ENCODE measurements at regions not wholly inside any gene's neighbourhood (a gene's known extent, or its start where the extent isn't known, plus 50 kb on each side); places are given as distances from the start of the nearest gene placed in this dataset.

DNA sequence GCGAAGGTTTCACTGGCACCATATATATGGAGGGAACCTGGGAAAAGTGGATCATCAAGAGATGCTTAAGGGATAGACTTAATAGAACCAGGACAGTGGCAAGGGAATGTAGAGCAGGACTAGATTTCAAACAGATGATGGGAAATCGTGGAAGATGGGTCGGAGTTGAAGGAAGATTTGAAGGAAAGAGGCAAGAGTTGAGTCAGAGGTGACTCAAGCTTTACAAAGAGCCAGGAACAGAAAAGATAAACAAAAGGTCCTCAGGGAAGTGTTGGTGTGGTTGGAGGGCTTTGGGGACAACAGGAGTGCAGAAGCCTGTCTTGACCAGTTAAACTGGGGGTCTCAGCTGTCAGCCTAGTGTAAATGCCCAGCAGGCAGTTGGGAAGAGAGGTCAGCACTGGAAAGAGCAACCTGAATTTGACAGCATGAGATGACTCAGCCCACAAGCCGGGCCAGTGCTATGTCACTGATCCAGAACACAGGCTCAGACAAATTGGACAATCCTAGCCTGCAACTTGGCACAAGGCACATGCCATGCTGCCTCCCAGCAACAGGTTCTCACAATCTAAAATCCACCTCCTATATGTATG is 230.5 kb downstream of the IDS start:
- Mint-ChIP-seq H3K4me3 (no peak overlapping the region), H3K36me3 (ENCODE audit: low read depth) (no peaks in the 10 kb centered on the region), H3K4me1 (no peaks in the 10 kb centered on the region), H3K9me3 (ENCODE audit: low read depth) (no peaks in the 10 kb centered on the region), H3K27ac (no peak overlapping the region), H3K27me3 (peaks cover 14% of the 10 kb centered on the region)
- ChIA-PET POLR2A (no interaction called here), CTCF (no interaction called here)
- DNase-seq (no peak), ATAC-seq (no peak)
- intact Hi-C loops (cut with DNase I, micrococcal nuclease) = loop anchor here in 1 of 2 experiments (10.0 kb wide), 1 partner anchor 660 kb away; no protein-coding TSS in a partner anchor

- Mint-ChIP-seq H3K4me1 (peaks cover 15% of the 10 kb centered on the region), H3K27ac (no peak overlapping the region), H3K36me3 (ENCODE audit: low read depth) (no peaks in the 10 kb centered on the region), H3K9me3 (ENCODE audit: low read depth) (no peaks in the 10 kb centered on the region), H3K27me3 (peaks cover 14% of the 10 kb centered on the region), H3K4me3 (no peak overlapping the region)
- POLR2A ChIA-PET = no interaction called here
- DNase-seq (no peak), ATAC-seq (no peak)
- intact Hi-C loops (cut with DNase I, micrococcal nuclease) = loop anchor here in 1 of 2 experiments (10.0 kb wide), 1 partner anchor 658 kb away; no protein-coding TSS in a partner anchor
- CTCF ChIA-PET = no interaction called here
Observed at GRCh38 chrX:149272690-149273463, 232.2 kb downstream of the IDS start.

DNA sequence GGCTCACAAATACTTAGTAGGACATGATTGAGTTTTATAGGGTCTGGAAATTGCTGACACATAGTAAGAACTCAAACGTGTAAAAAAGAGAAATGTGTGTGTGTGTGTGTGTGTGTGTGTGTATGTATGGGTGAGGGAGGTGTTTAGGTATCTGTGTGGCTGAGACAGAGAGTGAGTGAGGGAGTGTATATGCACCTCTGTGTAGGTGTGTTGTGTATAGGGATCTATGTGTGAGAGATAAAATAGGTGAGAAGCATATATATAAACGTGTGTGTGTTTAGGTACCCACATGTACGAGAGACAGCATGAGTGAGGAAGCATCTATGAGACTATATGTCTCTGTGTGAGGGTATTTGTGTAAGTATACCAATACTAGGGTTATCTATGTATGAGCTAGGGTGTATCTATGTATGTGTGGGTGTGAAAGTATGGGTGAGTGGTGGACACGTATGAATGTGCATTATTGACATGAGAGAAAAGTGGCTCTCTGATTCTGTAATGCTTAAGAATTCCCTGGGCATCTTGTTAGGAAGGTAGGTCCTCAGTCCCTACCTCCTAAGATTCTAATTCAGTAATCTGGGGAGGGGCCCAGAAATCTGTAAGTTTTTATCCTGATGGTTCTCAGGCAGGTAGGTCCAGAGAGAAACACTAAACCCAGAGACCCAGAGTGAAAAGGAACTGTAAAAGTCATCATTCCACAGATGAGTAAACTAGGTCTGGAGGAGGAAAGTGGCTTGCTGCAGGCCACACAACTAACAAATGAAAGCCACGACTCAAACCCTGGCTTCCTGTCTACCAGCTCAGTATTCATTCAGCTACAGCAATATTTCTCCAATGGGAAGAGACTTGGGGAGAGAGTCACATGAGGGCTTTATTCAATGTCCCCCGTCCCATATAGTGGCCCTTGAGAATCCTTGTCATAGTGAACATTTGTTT is 237.0 kb downstream of the IDS start:
- no peaks in the 10 kb centered on the region for H3K9me3 Mint-ChIP-seq (ENCODE audit: low read depth)
- peaks cover 15% of the 10 kb centered on the region for H3K27me3 Mint-ChIP-seq
- no peak overlapping the region for H3K4me3 Mint-ChIP-seq
- H3K4me1 Mint-ChIP-seq = peaks cover 23% of the 10 kb centered on the region
- ATAC-seq (peak; percentile 86), DNase-seq (peak; percentile 38)
- H3K27ac Mint-ChIP-seq = peak overlapping the region; percentile 40
- intact Hi-C loops (cut with DNase I, micrococcal nuclease) = loop anchor here (1.0 to 2.0 kb wide), 3 partner anchors 15 to 38 kb away; no protein-coding TSS in a partner anchor
- no peaks in the 10 kb centered on the region for H3K36me3 Mint-ChIP-seq (ENCODE audit: low read depth)
- ChIA-PET POLR2A (interaction anchor here (0.5 kb wide), 1 partner anchor 173 kb away, joined by 6 read pairs; no protein-coding TSS in a partner anchor), CTCF (interaction anchor here (0.7 kb wide), 1 partner anchor 18 kb away, joined by 3 read pairs; no protein-coding TSS in a partner anchor)

DNA sequence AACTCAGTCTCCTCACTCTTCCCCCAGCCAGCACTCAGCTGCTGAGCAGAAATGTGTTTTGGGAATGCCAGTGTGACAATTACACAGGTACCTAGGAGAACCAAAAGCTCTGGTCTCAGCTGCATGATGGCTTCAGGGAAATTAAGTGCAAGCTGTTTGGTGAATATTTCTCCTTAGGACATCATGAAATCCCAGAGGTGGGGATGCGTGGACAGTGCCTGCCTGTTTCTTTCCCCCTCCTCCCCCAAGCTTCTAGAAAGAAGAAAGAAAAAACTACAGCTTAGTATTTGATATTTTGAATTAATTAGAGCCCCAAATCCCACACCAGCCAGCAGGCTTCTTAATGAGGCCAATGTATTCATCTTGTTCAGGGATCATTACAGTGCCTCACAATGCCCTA is 243.0 kb downstream of the IDS start:
- DNase-seq (no peak), ATAC-seq (no peak)
- Mint-ChIP-seq H3K9me3 (ENCODE audit: low read depth) (no peaks in the 10 kb centered on the region), H3K4me3 (no peak overlapping the region), H3K27me3 (peaks cover 14% of the 10 kb centered on the region), H3K36me3 (ENCODE audit: low read depth) (no peaks in the 10 kb centered on the region), H3K4me1 (peaks cover 2% of the 10 kb centered on the region), H3K27ac (no peak overlapping the region)
- intact Hi-C loops (cut with DNase I, micrococcal nuclease) = no loop called here
- ChIA-PET CTCF (interaction anchor here (1.2 kb wide), 1 partner anchor 30 kb away, joined by 3 read pairs; no protein-coding TSS in a partner anchor), POLR2A (no interaction called here)

DNA sequence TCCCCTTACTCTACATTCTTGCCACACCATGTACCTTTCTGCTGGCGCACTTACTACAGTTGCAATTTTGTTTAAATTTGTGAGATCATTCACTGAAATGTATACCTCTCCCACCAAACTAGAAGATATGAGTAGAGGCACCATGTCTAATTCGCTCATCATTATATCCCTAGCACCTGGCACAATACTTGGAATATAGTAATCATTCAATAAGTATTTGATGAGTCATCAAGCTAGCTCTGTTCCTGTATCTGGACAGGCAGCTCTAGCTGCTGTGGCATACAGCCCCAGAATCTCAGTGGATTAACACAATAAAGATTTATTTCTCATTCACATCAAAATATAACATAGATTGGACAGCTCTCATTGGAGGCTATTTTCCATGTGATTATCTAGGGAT is 245.9 kb downstream of the IDS start:
- no peaks in the 10 kb centered on the region for H3K4me1 Mint-ChIP-seq
- no peak overlapping the region for H3K27ac Mint-ChIP-seq
- no peaks in the 10 kb centered on the region for H3K36me3 Mint-ChIP-seq (ENCODE audit: low read depth)
- ChIA-PET CTCF (interaction anchor here (0.6 to 1.6 kb wide), 2 partner anchors 15 to 27 kb away, joined by 3 read pairs; no protein-coding TSS in a partner anchor), POLR2A (no interaction called here)
- H3K27me3 Mint-ChIP-seq = peaks cover 11% of the 10 kb centered on the region
- no peaks in the 10 kb centered on the region for H3K9me3 Mint-ChIP-seq (ENCODE audit: low read depth)
- DNase-seq (no peak), ATAC-seq (no peak)
- intact Hi-C loops (cut with DNase I, micrococcal nuclease) = no loop called here
- no peak overlapping the region for H3K4me3 Mint-ChIP-seq

DNA sequence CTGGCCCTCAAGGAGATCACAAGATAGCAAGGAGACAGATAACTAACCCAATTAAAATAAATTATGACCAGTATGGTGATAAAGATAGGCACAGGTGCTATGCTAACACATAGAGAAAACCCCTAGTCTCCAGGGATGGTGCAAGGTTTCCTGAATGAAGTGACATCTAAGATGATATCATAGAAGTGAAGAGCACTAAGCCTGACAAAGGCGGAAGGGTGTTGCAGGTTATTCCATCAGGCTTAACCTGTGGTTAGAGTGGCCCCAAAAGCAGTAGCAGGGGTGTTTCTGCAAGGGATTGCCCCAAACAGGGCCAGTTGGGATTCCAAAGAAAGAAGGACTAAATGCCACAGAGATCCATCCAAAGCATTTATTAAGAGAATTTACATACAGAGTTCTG is 249.2 kb downstream of the IDS start:
- H3K4me1 Mint-ChIP-seq = no peaks in the 10 kb centered on the region
- no peak overlapping the region for H3K4me3 Mint-ChIP-seq
- H3K9me3 Mint-ChIP-seq (ENCODE audit: low read depth) = no peaks in the 10 kb centered on the region
- ChIA-PET CTCF (no interaction called here), POLR2A (no interaction called here)
- H3K27ac Mint-ChIP-seq = no peak overlapping the region
- no peak for ATAC-seq
- intact Hi-C loops (cut with DNase I, micrococcal nuclease) = no loop called here
- H3K27me3 Mint-ChIP-seq = peaks cover 4% of the 10 kb centered on the region
- DNase-seq = no peak
- H3K36me3 Mint-ChIP-seq (ENCODE audit: low read depth) = no peaks in the 10 kb centered on the region

GRCh38 chrX:149248073-149248625 is 257.0 kb downstream of the IDS start:
- peaks cover 2% of the 10 kb centered on the region for H3K27me3 Mint-ChIP-seq
- no peak overlapping the region for H3K27ac Mint-ChIP-seq
- ATAC-seq = no peak
- H3K36me3 Mint-ChIP-seq (ENCODE audit: low read depth) = no peaks in the 10 kb centered on the region
- no peak overlapping the region for H3K4me3 Mint-ChIP-seq
- ChIA-PET POLR2A (no interaction called here), CTCF (no interaction called here)
- intact Hi-C loops (cut with DNase I, micrococcal nuclease) = no loop called here
- H3K9me3 Mint-ChIP-seq (ENCODE audit: low read depth) = no peaks in the 10 kb centered on the region
- H3K4me1 Mint-ChIP-seq = peaks cover 4% of the 10 kb centered on the region
- DNase-seq = no peak

- H3K9me3 Mint-ChIP-seq (ENCODE audit: low read depth) = peaks cover 11% of the 10 kb centered on the region
- peaks cover 2% of the 10 kb centered on the region for H3K27me3 Mint-ChIP-seq
- CTCF ChIA-PET = no interaction called here
- no peak overlapping the region for H3K4me3 Mint-ChIP-seq
- peak; percentile 13 for DNase-seq
- peak; percentile 85 for ATAC-seq
- H3K36me3 Mint-ChIP-seq (ENCODE audit: low read depth) = no peaks in the 10 kb centered on the region
- peaks cover 11% of the 10 kb centered on the region for H3K4me1 Mint-ChIP-seq
- POLR2A ChIA-PET = interaction anchor here (0.7 kb wide), 1 partner anchor 53 kb away, joined by 3 read pairs; no protein-coding TSS in a partner anchor
- H3K27ac Mint-ChIP-seq = no peak overlapping the region
- intact Hi-C loops (cut with DNase I, micrococcal nuclease) = loop anchor here (1.0 to 5.0 kb wide), 4 partner anchors 32 to 54 kb away; no protein-coding TSS in a partner anchor
Observed at GRCh38 chrX:149230689-149231088, 274.4 kb downstream of the IDS start.

GRCh38 chrX:149223854-149224253 is 281.3 kb downstream of the IDS start:
- ChIA-PET CTCF (no interaction called here), POLR2A (no interaction called here)
- Mint-ChIP-seq H3K27me3 (no peaks in the 10 kb centered on the region), H3K4me1 (no peaks in the 10 kb centered on the region), H3K27ac (no peak overlapping the region), H3K9me3 (ENCODE audit: low read depth) (peaks cover 9% of the 10 kb centered on the region), H3K36me3 (ENCODE audit: low read depth) (no peaks in the 10 kb centered on the region), H3K4me3 (no peak overlapping the region)
- DNase-seq = no peak
- ATAC-seq = no peak
- intact Hi-C loops (cut with DNase I, micrococcal nuclease) = no loop called here

DNA sequence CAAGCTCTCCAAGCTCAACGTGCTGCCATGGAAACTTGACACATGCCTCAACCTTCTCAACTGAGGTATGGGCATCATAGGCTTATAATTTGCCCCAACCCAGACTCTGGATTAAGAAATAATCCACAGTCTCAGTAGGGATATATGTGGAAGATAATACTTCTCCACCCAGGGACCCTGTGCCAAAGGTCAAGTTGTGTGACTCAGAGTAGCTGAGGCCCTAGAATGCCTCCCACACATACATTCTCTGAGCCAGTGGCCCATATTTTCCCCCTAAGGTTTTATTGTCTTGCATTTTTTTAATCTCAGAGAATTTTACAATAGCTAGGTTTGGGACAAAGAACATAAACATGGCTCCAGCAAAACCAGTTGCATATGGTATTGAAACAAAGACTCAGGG is 283.1 kb downstream of the IDS start:
- Mint-ChIP-seq H3K4me1 (no peaks in the 10 kb centered on the region), H3K27me3 (no peaks in the 10 kb centered on the region), H3K4me3 (no peak overlapping the region), H3K36me3 (ENCODE audit: low read depth) (no peaks in the 10 kb centered on the region), H3K9me3 (ENCODE audit: low read depth) (no peaks in the 10 kb centered on the region), H3K27ac (no peak overlapping the region)
- intact Hi-C loops (cut with DNase I, micrococcal nuclease) = no loop called here
- ChIA-PET POLR2A (no interaction called here), CTCF (no interaction called here)
- DNase-seq (no peak), ATAC-seq (no peak)

- no peak for DNase-seq
- Mint-ChIP-seq H3K27ac (no peak overlapping the region), H3K4me3 (no peak overlapping the region), H3K4me1 (no peaks in the 10 kb centered on the region), H3K9me3 (ENCODE audit: low read depth) (no peaks in the 10 kb centered on the region), H3K36me3 (ENCODE audit: low read depth) (no peaks in the 10 kb centered on the region), H3K27me3 (no peaks in the 10 kb centered on the region)
- ChIA-PET CTCF (no interaction called here), POLR2A (no interaction called here)
- intact Hi-C loops (cut with DNase I, micrococcal nuclease) = no loop called here
- ATAC-seq = no peak
Observed at GRCh38 chrX:149221230-149221629, 283.9 kb downstream of the IDS start.

Data from activated CD4-positive, alpha-beta T cell treated with anti-CD3 and anti-CD28 coated beads for 36 hours (primary cell).